GM12891 (cell line): ENCODE measurements at regions not wholly inside any gene's neighbourhood (a gene's known extent, or its start where the extent isn't known, plus 50 kb on each side); places are given as distances from the start of the nearest gene placed in this dataset.

ENCODE experiments used
- POLR2A ChIP-seq: IDR thresholded peaks from 2 replicates; pipeline ENCODE4 v1.6.1; 2011; ENCODE audit warnings: low read depth, low read length, control low read depth
- POLR2AphosphoS5 ChIP-seq: IDR thresholded peaks from 2 replicates; pipeline ENCODE4 v1.6.1; 2011; ENCODE audit warnings: low read depth, low read length, control low read depth
- TAF1 ChIP-seq: IDR thresholded peaks from 2 replicates; pipeline ENCODE4 v1.6.1; 2011; ENCODE audit warnings: low read depth, low read length, control low read depth

- no peak for TF ChIP-seq POLR2A
- TF ChIP-seq POLR2AphosphoS5: no peak
- no peak for TF ChIP-seq TAF1
These were observed 468.6 kb upstream of the CCL2 start for GRCh38 chr17:33786478-33786877.
